M059J (cell line): ENCODE measurements at regions not wholly inside any gene's neighbourhood (a gene's known extent, or its start where the extent isn't known, plus 50 kb on each side); places are given as distances from the start of the nearest gene placed in this dataset.
"Not testable (repeated sequence)": the region's sequence is repeated elsewhere in the genome, so short reads cannot be mapped to it uniquely, and the experiment has no call there.

Experiments used
- DNase-seq: peaks from one replicate; pipeline ENCODE4 v3.0.0-alpha.2; 2012; ENCODE audit warnings: low read depth

DNA sequence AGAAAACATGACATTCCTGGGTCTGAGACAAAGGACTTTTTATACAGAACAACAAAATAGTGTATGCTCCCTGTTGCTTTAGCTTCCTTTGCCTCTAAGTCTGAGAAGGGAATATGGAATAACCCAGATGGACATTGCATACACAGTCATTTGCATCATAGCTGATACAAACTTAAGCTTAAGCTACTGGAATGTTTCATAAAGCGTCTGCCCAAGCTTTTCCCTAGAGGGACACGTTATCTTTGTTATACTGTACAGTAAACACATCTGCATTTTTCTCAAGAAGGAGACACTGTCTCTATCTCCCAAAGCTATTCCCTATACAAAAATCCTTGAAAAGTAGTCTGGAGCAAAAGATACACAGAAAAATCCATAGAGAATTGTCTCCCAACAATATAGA lies 775.0 kb downstream of the DIPK2A start:
- DNase-seq: no peak

DNA sequence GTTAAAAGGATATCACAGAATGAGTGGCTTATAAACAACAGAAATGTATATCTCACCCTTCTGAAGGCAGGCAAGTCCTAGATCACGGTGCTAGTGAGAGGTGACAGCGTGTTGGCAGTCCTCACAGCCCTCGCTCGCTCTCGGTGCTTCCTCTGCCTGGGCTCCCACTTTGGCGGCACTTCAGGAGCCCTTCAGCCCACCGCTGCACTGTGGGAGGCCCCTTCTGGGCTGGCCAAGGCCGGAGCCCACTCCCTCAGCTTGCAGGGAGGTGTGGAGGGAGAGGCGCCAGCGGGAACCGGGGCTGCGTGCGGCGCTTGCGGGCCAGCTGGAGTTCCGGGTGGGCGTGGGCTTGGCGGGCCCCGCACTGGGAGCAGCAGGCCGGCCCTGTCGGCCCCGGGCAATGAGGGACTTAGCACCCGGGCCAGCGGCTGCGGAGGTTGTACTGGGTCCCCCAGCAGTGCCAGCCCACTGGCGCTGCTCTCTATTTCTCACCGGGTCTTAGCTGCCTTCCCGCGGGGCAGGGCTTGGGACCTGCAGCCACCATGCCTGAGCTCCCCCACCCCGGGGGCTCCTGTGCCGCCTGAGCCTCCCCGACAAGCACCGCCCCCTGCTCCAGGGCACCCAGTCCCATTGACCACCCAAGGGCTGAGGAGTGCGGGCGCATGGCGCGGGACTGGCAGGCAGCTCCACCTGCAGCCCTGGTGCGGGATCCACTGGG lies 778.1 kb downstream of the DIPK2A start:
- DNase-seq: not testable (repeated sequence)

DNA sequence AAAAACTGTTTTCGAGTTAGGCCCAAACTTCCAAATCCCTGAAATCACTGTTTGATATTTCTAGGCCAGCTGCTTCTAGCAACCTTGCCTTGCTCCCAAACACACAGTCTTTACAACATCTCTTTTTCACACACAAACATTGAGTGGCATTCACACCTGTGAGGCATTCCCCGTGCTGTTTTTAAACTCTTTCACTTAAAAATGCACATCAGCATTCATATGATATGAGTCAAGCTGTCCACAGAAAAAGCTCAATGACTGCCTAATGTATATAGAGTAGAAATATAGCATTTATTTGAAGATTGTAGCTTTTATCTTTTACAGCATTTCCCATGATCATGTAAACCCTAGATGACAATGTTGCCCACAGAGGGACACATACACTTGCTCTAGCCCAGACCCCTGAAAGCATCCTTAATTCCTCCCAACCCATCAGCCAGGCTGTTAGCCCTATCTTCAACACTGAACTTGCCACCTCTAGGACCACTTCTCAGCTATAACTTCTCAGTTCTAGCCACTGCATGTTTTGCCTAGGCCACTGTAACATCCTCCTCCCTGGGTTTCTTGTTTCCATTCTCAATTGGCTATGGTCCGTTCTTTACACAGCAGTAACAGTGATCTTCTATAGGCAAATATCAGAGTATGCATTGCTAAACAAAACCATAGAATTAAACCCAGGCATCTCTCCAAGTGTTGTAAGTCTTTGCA lies 782.6 kb downstream of the DIPK2A start:
- no peak for DNase-seq

DNA sequence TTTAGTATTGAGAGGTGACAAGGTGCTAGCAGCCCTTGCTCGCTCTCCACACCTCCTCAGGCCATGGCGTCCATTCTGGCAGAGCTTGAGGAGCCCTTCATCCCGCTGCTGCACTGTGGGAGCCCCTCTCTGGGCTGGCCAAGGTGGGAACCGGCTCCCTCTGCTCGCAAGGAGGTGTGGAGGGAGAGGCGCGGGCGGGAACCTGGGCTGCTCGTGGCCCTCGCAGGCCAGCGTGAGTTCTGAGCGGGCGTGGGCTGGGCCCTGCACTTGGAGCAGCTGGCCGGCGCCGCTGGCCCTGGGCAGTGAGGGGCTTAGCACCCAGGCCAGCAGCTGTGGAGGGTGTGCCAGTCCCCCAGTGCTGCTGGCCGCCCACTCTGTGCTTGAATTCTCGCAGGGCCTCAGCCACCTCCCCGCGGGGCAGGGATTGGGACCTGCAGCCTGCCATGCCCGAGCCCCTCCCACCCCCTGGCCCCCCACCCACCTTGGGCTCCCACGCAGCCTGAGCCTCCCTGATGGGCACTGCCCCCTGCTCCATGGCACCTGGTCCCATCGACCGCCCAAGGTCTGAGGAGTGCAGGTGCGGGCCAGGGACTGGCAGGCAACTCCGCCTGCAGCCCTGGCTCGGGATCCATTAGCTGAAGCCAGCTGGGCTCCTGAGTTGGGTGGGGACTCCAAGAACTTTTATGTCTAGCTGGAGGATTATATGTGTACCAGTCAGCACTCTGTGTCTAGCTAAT lies 785.2 kb downstream of the DIPK2A start:
- no peak for DNase-seq

DNA sequence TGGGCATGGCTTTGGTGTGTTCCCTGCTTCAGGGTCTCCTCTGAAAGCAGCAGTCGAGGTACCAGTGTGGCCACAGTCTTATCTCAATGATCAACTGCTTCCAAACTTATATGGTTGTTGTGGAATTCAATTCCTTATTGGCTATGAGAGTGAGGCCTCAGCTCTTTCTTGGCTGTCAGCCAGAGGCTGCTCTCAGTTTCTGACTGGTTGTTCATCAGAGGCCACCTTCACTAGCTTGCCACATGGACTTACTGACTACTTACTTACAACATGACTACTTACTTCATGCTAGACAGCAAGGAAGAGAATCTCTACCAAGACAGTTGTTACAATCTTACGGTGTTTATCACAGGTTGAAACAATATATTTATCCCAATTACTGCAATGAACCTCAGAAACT lies 789.2 kb downstream of the DIPK2A start:
- peak; percentile 1 for DNase-seq

DNA sequence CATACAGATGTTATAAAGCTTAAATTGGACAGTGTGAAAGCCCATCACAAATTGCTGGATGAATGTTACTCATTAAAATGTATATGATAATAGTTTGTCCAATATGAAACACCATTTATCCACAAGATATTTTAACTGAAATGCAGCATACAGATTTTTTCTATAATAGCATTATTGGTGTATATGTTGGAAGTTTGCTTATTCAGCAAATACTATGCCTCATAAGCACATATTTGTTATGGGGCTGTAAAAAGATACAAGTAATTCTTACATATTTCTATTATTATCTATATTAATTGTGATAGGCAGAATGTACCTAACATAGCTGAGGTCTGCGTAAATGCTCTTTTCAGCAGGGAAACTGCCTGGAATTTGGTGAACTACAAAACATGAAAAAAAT lies 790.5 kb downstream of the DIPK2A start:
- DNase-seq: no peak

DNA sequence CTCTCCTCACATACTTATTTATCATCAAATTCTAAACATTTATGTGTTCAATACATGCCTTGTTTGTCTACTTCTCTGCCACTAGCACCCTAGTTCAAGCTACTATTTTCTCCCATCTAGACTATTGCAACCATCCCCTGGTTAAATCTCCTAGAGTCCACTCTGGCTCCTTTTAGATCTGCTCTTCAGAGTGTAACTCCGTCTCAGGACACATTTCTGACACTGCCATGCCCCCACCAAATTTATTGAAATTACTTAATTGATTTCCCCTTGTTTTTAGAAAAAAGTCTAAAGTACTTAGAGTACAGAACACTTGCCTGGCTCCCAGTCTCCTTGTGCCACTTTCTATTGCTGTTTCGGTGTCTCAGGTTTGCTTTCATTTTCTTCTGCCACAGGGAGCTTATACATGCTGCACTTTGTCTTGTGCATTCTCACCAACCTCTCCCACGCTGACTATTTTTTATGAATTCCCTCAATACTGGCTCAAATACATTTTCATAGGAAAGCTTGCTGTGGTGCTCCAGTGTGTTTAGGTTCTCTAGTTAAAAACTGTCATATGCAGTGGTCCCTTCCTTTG lies 792.3 kb downstream of the DIPK2A start:
- DNase-seq: peak; percentile 2

DNA sequence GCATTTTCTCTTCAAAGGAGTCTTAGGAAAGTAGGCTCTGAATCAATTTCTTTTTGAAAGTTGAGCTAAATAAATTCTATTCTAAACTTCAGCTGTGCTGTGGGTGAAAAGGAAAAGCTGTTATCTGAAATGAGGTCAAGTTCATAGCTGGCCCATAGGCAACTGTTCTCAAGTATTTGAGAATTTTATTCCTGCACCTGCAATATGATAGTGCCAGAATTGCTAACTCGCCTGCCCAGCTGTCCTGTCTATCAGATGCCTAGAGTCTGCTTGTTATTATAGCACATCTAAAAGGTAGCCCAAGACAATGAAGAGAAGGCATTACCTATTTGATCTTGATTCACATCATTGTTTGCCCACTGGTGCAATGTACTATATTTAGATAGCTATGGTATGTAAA lies 798.7 kb downstream of the DIPK2A start:
- DNase-seq: no peak

DNA sequence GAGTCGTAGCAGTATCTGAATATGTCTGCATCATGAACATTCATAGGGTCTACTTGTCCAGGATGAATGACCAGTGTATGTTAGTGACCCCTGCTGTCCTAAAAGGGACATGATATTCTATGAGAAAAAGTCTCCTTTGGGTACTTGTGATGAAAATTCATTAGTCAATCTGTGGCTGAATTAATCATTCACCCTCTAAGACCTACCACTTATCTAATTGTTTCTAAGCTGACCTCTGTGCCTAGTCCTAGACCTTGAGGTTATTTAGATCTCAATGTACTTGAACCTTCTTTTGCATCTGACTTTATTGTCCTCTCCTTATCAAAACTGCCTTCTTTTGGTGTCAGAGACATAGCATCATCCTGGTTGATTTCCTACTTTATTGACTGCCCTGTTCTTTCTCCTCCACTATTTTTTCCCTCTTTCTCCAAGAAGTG lies 799.3 kb downstream of the DIPK2A start:
- peak; percentile 10 for DNase-seq

DNA sequence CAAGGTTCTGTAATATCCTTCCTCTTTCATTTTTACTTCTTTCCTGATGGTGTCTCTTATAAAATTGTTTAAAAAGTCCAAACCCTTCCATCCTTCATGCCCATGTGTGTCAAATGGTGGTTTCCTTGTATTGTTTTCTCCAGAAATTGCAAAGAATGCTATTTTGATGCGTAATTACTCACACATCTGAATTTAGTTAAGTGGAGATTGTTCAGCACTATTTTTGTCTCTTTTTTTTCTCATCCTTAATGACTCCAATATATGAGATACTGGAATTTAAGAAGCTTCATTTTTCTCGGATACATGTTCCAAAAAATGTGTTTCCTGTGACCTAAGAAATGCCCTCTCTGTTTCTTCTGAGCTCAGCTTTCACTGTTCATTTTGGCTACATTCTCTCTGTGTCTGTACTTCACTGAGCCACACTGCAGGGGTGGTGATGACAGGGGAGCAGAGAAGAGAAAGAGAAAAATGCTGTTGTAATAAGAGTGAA lies 799.8 kb downstream of the DIPK2A start:
- DNase-seq: no peak

DNA sequence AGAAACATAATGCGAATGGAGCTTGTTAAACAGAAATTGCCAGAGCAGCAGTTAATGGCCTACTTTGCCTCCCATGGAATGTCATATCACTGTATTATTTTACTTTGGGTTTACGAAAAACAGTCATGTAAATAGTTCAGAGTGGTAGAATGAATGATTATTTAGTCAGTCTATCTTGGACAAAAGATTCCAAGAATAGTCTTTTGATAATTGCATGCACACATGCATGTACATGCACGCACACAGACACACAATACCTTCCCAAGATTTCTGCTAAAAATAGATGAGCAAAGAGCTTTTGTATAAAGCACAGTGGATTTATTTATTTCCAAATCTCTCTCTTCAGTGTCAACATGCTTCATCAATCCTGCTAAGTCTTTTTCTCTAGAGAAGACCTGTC lies 800.7 kb downstream of the DIPK2A start:
- no peak for DNase-seq

DNA sequence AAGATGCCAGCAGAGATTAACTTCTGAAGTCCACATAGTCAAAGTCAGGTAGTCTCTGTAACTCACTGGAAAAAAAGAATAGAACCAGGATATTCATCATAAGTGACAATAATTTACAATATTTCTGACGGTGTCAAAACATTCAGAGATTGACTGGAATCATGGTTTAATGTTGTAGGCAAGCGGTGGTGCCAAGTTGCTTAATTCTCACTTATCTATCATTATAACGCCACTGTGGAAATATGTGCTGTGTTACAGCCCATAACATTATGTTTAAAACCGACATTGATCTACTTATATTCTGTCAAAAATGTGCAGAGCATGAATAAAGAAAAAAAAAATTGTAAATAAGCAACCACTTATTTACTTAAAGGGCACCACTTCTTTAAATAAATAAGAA lies 801.7 kb downstream of the DIPK2A start:
- DNase-seq: no peak

DNA sequence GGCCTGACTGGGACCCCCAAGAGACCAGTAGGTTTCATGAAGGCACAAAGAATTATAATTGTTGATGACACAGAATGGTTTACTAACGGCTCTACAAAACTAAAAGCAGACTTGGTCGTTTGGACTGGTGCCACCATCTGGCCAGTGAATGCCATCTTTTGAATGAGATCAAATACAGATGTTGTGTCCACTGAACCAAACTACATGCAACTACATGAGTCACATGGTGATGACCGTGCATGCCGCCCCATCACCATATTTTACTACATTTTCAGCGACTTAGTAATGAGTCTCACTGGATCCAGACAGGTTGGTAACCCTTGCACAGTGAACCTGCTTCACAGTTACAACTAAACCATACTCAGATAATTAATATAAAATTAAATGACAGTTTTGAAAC lies 803.3 kb downstream of the DIPK2A start:
- peak; percentile 3 for DNase-seq

DNA sequence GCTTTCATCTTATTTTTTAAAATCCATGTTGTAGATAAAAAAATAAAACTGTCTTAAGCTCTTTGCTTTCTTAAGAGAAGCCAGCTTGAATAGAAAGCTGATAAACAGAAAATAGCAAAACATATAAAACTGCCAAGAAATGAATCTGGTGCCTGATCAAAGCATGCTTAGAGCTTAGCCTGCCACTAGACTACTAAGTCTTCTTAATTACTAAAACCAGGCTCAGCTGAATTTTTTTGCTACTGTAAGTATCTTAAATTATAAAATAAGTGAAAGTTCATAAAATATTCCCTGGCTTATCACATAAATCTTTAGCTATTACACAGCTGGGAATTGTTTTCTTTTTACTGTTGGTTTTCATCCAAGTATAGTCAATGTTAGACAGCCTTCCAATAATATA lies 803.9 kb downstream of the DIPK2A start:
- DNase-seq: no peak

DNA sequence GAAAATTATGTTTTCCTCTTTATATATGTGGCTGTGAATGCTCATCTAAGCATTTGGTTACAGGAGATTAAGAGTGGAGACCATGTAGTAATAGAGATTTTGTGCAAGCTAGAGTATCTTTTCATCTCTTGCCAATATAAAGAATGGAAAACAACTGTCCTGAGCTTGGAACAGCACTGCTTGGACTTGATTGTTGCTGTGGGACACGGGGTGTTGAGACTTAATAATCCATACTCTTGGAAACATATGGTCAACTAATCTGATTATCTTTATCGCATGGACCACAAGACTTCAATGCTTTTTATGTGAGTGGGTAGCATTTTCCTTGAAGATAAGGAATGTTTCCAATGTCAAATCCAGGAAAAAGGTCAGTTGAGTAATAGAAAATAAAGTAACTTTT lies 806.3 kb downstream of the DIPK2A start:
- no peak for DNase-seq

DNA sequence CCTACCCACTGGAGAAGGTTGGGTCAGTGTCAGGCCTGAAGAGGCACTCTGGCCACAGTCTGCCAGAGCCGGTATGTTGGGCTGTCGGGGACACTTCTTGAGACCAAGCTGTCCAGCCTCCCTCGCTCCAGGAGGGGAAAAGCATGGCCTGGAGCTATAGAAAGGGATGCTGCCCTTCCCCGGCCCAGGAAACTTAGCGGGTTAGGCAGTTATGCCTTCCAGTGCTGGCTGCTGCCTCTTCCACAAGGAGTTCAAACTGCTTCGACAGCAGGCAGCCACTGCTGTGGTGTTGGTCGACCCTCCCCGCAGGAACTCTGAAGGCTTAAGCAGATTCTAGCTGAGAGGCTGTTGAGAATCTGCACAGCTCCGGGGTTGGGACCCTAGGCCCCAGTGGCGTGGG lies 819.4 kb downstream of the DIPK2A start:
- DNase-seq: no peak

DNA sequence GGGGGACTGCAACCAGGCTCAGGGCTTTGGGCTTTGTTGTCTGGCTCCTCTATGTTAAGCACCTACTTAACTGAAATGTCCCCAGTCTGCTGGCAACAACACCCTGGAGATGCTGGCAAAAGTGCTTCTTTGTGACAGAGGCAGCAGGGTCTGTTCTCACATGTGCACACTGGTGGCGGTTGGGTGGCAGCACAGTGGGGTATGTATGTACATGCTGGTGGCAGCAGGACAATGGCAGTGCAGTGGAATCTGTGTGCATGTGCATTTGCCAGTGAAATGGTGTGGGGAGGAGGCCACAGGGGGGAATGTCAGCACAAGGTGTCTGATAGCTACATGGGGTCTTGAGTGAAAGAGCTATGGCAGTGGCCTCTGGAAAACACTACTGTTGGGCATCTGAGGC lies 830.3 kb downstream of the DIPK2A start:
- DNase-seq: no peak

DNA sequence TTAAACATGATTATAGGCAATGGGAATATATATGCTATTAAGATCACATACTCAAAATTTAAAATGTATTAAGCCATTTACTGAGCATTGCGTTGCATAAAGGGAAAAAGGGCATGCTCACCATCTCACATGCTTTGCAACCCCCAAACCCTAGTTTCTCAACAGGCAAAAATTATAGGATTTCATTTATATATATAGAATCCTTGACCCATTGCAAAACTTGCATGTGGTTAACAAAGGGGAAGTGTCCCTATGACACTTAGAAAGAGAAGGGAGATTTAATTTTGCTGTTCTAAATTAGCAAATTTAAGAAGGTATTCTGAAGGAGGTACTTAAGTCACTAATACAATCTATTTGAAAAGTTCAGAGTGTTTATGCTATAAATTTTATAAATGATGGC lies 837.8 kb downstream of the DIPK2A start:
- DNase-seq: no peak

DNA sequence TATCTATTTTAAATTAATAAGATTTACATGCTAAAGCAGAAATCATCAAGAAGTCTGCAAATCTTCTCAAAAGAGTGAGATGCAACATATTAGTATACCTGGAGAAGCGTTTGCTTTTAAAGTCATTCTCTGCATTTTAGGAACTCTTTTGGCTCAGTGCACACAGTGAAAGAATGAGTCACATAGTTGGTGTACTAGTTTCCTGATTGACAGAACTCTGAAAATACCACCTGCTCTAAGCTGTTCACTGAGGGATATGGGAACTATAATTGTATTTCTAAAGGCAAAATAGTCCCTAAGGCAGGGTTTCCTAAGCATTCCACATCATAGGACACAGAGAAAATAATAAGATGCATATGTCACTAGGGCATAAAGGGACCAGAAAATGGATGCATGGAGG lies 838.5 kb downstream of the DIPK2A start:
- no peak for DNase-seq

DNA sequence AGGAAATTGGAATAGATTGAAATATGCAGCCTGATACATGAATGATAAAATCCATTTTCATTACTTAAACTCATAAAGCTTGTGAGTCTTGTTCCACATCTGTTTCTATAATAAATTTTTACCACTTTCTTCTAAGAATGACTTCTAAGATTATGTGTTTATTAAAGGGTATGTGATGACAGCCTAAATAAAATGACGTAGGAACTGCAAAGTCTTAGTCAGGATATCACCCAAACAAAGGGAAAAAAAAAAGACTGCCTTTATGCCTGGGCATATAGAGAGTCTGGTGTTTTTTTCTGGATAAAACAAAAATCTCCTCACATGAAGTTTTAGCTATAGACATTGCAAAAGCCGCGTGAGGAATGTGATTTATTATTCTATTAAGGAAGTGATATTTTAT lies 844.0 kb downstream of the DIPK2A start:
- DNase-seq: no peak

DNA sequence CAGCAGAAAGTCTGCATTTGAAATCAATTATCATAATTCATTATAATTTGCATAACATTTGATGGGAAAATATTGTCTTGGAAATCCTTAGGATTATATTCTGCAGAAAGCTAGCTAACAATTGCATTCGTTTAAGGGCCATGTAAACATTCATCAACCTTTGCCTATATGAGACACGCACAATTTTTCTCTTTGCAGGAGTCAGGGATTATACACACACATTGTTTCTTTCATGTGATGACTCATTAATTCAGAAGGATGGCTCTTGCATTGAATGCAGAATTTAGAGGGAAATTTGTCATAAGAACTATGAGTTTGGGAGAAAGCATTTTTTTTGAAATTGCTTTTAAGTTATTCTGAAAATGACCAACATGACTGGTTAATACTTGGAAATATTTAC lies 844.7 kb downstream of the DIPK2A start:
- DNase-seq: no peak

DNA sequence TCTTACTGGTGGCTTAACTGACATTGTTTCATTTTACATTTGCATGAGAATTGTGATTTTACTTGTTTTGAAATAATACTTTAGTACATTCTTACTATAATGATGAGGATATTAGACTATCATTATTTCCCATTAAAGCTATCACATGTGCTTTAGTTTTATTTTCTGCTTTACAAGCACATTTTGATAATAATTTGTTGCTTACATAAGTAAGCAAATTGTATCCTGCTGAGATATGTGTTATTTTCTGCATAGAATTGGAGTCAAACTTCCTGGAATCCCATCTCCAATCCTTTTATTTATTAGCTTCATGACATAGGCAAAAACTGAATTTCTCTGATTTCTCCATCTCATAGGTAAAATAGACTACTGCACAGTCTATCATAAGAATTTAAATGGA lies 847.4 kb downstream of the DIPK2A start:
- DNase-seq: no peak
